ENCODE measurements at regions not wholly inside any gene's neighbourhood (a gene's known extent, or its start where the extent isn't known, plus 50 kb on each side); places are given as distances from the start of the nearest gene placed in this dataset.
"Not testable (repeated sequence)": the region's sequence is repeated elsewhere in the genome, so short reads cannot be mapped to it uniquely, and the experiment has no call there.

DNA sequence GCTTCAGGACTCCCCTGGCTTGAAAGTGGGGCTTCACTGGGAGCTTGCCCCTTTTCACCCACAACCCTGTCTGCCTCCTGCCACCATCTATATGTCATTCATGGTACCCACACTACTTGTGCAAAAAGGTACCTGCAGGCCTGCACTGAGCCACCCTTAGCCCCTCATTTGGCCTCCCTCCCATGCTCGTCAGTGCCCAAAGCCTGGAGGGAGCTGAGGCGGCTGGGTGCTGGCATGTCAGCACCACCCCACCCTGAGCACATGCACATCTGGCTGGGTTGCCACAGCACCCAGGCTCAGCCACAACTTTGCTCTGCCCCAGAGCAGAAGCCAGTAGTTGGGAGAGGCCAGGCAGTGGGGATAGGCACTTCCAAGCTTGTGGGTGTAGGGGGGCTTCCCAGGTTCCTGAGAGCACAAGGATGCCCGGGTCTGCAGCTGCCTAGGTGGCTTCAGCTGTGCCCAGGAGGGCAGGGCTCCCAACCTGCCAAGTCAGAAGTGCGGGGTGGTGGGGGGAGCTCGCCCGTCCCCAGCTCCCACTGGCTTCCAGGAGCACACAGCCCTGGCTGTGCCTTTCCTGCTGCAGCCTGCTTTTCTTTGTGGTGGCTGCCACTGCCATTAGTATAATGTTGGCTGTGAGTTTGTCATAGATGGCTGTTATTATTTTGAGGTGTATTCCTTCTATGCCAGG is 1054.6 kb upstream of the EPHA6 start:
- no peak for DNase-seq (ENCODE audit: low spot score)

DNA sequence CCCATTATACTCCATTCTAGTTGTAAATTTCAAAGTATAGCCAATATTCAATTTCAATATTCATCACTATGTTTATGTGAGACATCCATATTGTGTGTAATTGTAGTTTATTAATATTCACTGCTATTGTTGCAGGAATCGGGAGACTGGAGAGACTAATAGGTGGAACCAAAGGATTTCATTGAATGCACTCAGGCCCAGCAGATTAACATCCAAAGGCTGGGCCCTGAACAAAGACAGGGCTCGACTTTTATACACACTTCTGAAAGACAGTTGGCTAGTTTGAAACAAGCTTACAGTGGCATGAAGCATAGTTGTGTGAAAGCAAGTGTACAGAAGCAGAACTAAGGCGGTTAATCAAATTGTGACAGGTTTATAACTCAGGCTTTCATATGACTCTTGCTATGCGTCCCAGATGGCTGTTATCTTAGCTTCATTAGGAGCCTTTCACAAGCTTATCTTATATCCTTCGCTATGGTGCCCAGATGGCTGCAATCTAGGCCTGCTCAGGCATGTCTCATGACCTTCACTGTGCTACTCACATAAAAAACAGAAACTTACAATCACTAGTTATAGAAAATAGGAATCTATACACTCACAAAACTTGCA is 1038.8 kb upstream of the EPHA6 start:
- no peak for DNase-seq (ENCODE audit: low spot score)

DNA sequence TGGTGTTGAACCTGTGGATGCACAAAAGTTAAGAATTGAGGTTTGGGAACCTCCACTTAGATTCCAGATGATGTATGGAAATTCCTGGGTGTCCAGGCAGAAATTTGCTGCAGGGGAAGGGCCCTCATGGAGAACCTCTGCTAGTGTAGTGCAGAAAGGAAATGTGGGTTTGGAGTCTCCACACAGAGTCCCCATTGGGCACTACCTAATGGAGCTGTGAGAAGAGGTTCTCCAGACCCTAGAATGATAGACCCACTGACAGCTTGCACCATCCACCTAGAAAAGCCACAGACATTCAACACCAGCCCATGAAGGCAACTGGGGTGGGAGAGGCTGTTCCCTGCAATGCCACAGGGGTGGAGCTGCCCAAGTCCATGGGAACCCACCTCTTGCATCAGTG is 1032.8 kb upstream of the EPHA6 start:
- no peak for DNase-seq (ENCODE audit: low spot score)

DNA sequence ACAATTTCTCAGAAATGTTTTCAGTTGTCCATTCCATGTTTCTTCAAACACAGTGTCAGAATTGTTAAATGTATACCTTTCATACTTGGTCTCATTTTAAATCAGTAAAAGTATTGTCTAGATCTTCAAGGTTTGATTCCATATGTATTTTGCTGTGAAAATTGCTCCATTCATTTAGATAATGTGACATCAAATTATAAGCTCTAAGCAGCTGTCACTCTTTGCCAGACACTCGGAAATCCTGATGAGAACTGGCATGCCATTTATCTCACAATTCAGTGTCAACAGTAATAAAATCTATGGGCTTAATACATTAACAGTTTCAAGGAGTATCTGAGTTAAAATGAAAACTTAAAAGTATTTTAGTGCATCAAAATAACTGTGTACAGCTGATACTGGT is 1025.3 kb upstream of the EPHA6 start:
- no peak for DNase-seq (ENCODE audit: low spot score)

DNA sequence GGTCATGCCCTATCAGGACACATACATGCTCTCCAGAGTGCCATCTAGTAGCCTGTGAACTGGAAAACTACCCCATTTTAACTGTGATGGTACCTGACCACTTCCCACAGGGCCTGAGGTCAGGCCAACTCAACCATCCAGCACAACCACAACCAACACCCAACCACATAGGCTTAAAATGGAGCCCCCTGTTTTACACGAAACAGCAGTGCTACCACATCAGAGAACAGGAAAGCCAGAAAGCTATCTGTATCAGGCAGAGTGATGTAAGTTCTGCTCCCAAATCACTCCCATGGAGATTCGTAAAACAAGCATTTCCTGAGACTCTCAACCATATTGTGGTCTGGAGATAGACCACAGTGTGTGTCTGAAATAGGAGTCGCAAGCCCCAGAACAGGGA is 1017.3 kb upstream of the EPHA6 start:
- no peak for DNase-seq (ENCODE audit: low spot score)

GRCh38 chr3:95798628-95799027 is 1015.8 kb upstream of the EPHA6 start:
- DNase-seq (ENCODE audit: low spot score), result no peak

- no peak for DNase-seq (ENCODE audit: low spot score)
These were observed 1003.9 kb upstream of the EPHA6 start for GRCh38 chr3:95810462-95810861.

GRCh38 chr3:95813244-95813643 is 1001.1 kb upstream of the EPHA6 start:
- DNase-seq (ENCODE audit: low spot score), result no peak

GRCh38 chr3:95815828-95816227 is 998.6 kb upstream of the EPHA6 start:
- DNase-seq (ENCODE audit: low spot score), result no peak

GRCh38 chr3:95826419-95826818 is 988.0 kb upstream of the EPHA6 start:
- DNase-seq (ENCODE audit: low spot score), result no peak

- DNase-seq (ENCODE audit: low spot score), result no peak
These were observed 982.2 kb upstream of the EPHA6 start for GRCh38 chr3:95832146-95832545.

DNA sequence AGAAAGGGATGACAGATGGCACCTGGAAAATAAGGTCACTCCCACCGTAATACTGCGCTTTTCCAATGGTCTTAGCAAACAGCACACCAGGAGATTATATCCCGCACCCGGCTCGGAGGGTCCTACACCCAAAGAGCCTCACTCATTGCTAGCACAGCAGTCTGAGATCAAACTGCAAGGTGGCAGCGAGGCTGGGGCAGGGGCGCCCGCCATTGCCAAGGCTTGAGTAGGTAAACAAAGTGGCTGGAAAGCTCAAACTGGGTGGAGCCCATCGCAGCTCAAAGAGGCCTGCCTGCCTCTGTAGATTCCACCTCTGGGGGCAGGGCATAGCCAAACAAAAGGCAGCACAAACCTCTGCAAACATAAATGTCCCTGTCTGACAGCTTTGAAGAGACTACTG is 953.8 kb upstream of the EPHA6 start:
- not testable (repeated sequence) for DNase-seq (ENCODE audit: low spot score)

DNA sequence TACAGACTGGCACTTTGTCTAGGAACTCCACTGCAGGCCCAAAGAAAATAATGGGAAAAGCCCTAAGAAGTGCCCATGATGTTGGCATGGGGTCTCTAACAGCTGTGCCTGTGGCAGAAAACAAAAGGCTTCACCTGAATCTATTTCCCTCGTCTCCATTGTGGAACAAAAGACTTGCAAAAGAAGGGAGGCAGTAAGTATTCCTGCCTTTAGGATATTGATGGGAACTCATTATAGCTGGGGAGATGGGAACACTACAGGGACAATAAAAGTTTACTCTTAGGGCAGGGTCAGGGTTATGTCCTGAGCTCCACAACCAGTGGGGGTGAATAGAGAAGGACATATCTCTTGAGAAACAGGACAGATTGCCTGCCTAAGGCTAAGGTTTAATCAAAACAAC is 930.6 kb upstream of the EPHA6 start:
- no peak for DNase-seq (ENCODE audit: low spot score)

DNA sequence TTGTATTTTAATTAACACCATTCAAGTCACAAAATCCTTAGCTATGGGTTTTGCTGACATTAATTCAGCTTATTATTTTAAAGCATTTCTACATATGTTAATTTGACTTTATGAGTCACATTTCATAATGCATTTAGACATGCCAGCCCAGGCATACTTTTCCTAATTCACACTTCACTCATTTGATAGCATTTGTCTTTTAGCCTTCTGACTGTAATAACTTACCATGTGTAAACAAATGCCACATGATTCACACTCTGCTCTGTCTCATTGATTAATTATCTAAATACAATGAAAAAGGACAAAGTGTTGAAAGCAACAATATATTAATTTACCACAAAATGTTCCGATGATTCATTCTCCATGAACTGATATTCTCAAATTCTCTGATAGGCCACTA is 927.8 kb upstream of the EPHA6 start:
- DNase-seq (ENCODE audit: low spot score), result no peak

DNA sequence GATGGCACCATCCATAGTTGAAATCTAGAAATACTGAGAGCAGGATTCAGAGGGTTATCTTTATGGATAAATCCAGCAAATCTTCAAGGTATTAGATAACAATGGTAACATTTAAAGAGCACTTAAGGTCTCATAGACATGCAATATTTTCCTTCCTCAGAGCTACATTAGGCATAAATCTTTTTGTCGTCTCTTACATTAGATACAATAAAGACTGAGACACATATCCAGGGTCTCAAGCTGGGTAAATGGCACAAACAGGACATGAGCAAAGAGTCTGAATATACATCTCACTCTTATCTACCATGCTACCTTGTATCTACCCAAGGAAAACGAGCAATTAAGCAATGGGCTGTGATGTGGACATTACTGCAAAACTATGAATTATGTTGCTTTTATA is 927.3 kb upstream of the EPHA6 start:
- no peak for DNase-seq (ENCODE audit: low spot score)

GRCh38 chr3:95894820-95895219 is 919.6 kb upstream of the EPHA6 start:
- no peak for DNase-seq (ENCODE audit: low spot score)

- no peak for DNase-seq (ENCODE audit: low spot score)
These were observed 914.9 kb upstream of the EPHA6 start for GRCh38 chr3:95899494-95899893.

GRCh38 chr3:95899911-95900310 is 914.5 kb upstream of the EPHA6 start:
- no peak for DNase-seq (ENCODE audit: low spot score)

- DNase-seq (ENCODE audit: low spot score), result no peak
These were observed 912.4 kb upstream of the EPHA6 start for GRCh38 chr3:95901948-95902347.

DNA sequence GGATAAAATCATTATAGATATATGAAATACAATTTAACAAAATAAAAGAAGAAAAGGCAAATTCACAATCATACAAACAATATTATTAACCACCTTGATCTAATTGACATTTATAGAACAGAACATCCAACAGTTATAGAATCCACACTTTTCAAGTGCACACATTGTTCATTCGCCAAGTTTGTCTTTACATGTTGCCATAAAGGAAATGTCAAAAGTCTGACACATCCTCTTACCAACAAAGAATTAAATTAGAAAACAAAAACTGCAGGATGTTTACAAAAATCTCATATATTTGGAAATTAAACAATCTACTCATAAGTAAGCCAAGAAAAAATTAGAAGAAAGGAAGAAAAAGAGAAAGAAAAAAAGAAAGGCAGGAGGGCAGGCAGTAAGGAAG is 909.2 kb upstream of the EPHA6 start:
- no peak for DNase-seq (ENCODE audit: low spot score)

- no peak for DNase-seq (ENCODE audit: low spot score)
These were observed 902.6 kb upstream of the EPHA6 start for GRCh38 chr3:95911767-95912166.

GRCh38 chr3:95923496-95924210 is 890.7 kb upstream of the EPHA6 start:
- no peak for DNase-seq (ENCODE audit: low spot score)

DNA sequence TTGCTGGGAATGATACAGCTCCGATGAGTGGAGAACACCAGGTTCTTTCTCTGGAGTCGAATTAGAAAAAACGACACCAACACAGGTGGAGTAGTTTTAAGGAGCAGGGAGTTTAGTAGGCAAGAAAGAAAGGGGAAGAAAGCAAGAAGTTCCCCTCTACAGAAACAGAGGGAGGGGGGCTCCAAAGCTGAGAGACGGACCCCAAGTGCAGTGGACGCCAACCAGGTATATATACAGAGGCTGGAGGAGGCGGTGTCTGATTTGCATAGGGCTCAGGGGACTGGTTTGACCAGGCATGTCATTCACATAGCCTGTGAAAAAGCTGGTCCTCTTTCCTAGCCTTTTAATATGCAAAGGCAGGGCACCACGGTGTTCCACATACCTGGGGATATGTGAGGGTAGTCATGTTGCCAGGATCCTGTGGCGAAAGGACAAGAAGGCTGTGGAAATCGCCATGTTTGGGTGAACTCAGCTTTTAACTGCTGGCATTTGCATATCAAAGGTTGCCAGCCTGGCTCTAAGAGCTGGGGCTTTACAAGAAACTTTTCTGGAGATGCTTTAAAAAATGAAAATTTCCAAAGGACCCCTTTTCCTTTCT is 887.4 kb upstream of the EPHA6 start:
- DNase-seq (ENCODE audit: low spot score), result no peak
